T47D (cell line): ENCODE measurements at regions not wholly inside any gene's neighbourhood (a gene's known extent, or its start where the extent isn't known, plus 50 kb on each side); places are given as distances from the start of the nearest gene placed in this dataset.
A peak's percentile ranks its signal among the peaks of the same experiment; 100 is the strongest.

Experiments used
- DNase-seq, 2 experiments: peaks; one replicate each; pipeline versions ENCODE4 v3.0.0 to v3.0.0-alpha.2; 2011 to 2012; ENCODE audit warnings: low read depth in 1 of 2, low spot score in 1 of 2
- JUND ChIP-seq: IDR thresholded peaks from 2 replicates; pipeline ENCODE4 v1.6.1; 2012; ENCODE audit warnings: low read depth
- in situ Hi-C: cut with HindIII; loops from 2 replicates; pipeline ENCODE4 v1.10.0; 2016; ENCODE audit warnings: low sequenced_read_pairs, low pct_unique_long_range_greater_than_20kb

DNA sequence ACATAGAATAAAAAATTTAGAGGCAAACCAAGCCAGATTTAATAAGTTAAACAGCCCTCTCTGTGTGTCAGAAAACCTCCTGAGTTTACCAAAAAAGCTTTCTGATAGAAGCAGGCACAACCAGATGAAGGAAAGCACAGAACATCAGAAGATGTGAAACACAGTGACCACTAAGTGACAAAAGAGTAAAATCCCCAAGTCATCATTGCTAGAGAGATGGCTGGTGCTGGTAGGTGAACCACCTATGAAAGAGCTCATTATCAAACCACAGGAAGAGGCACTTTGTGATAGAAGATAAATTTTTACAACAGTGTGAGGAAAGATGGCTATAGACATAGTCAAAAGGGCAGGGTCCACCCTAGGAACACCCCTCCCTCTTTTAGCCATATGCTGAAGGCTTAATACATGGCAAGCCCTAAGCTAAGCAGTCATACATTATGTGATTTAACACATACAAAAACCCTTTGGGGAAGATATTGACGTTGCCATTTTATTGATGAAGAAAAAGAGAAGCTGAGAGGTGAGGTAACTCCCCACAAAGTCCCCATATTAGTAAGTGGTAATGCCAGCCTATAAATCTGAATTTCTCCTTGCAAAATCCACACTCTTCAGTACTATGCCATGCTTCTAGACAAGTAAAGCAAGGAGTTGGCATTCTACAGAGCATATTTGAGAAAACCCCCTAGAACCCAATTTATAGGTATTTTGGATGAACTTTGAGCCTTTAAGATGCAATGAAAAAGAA, 449.9 kb downstream of the LRIG3 start:
- in situ Hi-C loops = no loop called here
- DNase-seq = no peak
- TF ChIP-seq JUND = no peak

DNA sequence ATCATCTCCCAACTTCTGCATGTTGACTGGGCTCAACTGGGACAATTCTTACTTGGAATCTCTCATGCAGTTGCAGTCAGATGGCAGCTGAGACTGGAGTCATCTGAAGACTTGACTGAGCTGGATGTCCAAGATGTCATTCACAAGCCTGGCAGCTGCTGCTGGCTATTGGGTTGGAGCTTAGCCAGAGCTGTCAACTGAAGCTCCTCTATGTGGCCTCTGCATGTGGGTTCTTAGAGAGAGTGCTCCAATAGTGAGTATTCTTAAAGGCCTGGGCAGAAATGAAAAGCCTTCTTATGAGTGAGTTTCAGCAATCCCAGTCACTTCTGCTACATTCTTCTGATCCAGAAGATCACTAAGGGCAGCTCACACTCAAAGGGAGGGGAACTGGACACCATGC, 440.9 kb downstream of the LRIG3 start:
- in situ Hi-C loops = no loop called here
- DNase-seq = peak in 1 of 2 experiments; percentile 9
- no peak for TF ChIP-seq JUND

DNA sequence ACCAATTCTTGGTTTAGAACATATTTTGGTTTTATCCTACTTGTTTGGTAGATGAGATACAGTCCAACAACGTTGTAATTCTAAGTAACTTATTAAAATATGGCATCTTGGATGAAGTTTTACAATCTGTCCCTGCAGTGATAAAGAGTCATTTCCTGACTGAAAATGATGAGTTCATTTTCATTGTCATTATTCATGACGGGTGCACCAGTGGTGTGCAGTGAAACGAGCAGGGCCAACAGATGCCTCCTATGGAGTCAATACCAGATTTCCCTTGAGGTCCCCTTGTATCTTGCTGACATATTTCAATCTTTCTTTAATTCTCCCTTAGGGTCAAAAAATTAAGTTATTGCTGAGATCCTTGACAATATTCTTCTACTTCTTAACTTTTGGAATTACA, 438.5 kb downstream of the LRIG3 start:
- in situ Hi-C loops = no loop called here
- no peak for DNase-seq
- no peak for TF ChIP-seq JUND

DNA sequence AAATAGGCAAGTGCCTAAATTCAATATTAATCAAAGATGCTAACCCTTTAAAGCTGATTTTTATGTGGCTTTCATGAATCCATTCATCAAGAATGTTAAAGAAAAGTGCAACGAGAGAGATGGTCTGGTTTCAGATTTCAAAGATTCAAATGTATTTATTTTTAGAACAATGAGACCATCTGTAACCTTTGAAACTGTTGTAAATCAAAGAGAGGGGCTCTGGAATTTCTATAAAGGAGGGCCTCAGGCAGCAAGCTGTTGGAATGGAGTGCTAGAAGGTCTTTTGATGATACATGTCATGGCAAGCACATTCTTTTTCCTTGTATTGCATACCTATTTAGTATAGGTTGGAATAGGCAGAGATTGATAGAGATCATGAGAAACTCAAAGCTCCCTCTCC, 433.0 kb downstream of the LRIG3 start:
- TF ChIP-seq JUND = no peak
- in situ Hi-C loops = no loop called here
- no peak for DNase-seq

DNA sequence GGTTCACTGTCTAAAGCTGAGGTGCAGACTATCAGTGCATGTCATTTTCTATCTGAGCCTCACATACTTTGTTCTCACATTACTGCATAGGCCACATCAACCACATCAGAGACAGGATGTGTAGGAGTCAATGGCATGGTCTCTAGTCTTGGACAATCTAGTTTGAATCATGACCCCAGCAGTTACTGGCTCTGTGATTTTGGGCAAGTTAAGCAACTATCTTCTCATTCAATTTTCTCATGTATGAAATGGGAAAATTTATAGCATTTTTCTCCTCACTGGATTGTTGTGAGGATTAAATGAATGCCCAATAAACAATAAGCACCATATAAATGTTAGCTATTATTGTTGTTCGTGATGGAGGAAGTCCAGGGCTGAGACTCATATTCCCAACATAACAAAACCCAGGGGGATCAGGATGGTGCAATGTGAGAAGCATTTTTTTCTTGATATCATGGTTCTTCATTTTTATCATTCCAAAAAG, 432.6 kb downstream of the LRIG3 start:
- TF ChIP-seq JUND = no peak
- in situ Hi-C loops = no loop called here
- DNase-seq = no peak

DNA sequence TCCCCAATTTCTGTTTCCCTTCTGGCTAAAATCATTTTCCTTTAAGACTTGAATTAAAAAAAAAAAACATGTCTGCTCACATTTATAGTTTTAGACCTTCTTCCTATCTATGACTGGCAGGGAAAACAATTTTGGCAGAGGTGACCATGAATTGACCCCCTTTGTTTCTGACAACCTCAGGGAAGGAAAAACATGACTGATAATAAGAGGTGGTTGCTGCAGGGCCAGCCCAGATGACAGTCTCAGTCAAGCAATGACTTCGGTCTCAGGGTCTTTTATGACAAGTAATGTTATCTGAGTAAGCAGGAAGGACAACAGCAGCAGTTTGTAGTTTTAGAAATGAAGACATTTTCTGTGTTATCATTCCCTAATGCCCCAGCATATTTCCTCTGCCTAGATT, 430.9 kb downstream of the LRIG3 start:
- DNase-seq = no peak
- TF ChIP-seq JUND = no peak
- in situ Hi-C loops = no loop called here

DNA sequence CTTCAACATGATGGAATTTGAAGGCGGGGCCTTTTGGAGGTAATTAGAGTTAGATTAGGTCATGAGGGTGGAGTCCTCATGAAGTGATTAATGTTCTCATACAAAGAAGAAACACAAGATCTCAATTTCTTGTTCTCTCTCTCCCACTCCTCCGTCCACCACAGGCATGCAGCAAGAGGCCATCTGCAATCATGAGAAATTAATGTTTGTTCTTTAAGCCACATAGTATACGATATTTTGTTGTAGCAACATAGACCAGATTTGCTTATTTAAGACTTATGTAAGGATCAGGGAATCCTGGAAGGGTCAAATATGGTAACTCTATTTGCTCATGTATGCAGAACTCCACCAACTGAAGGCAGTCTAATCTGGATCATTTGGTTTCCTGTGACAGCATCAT, 429.0 kb downstream of the LRIG3 start:
- no peak for TF ChIP-seq JUND
- no peak for DNase-seq
- in situ Hi-C loops = no loop called here

DNA sequence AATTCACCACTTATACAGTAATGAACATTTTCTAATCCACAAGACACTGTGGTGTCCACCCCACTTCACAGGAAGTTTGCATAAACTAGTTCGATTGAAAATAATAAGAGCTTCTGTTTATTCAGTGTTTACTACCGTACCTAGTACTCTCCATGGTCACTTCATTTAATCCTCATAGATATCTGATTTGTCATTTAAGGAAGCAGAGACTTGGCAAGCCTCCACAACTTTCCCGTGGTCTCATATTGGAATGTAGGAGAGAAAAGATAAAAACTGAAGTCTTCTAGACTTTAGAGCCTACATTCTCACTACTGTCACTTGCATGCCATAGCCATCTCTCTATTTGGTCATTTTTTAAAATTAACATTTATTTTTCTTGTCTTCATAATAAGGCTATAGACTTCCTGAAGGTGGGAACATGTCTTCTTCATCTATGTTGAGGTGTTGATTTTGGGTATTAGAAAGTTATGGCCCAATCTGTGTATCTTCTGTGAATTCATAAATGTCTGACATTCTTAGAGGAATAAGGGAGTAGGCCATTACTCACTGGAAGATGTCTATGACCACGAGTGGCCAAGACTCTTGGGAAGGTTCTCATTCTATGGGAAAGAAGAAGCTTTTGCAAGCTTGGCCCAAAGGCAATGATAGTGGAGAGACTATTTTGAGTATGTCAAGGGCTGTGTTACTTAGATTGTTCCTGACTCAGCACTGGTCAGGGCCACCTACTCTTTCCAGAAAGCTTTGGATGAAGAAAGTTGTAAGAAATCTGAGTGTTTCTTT, 423.7 kb downstream of the LRIG3 start:
- no peak for DNase-seq
- TF ChIP-seq JUND = no peak
- in situ Hi-C loops = no loop called here

DNA sequence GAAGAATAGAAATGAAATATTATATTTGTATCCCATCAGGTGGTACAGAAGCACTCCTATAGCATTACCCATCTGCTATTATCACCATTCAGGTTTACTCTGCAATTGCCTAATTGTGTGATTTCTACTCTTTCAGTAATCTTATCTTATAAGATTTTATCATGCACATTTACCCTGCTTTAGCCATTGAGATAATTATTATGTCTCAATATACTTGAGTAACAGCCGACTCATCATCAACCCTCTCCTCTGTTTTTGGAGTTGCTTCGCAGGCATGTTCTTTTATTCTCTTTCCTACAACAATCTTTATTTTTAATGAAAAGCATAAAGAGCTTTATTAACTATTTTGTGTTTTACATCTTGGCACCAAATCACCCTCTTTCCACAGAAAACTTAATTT, 419.9 kb downstream of the LRIG3 start:
- in situ Hi-C loops = no loop called here
- DNase-seq = no peak
- TF ChIP-seq JUND = no peak

DNA sequence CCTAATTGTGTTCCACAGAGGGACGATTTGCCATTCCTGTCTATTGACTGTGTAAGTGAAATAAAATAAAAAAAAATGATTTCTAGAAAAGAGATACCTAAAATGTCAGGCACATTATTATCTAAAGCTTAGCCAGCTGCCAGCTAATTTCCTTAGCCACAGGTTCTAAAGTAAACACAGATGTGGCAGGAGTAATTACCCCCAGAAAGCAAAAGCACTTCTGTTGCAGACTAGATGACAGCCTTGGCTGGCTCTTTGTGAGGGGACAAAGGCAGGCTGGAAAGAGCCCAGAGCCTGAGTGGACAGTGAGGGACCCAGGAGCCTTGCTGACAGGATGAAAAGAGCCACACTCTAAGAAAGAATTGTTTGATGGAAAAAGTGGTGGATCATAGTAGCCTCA, 418.1 kb downstream of the LRIG3 start:
- no peak for DNase-seq
- in situ Hi-C loops = no loop called here
- TF ChIP-seq JUND = no peak

DNA sequence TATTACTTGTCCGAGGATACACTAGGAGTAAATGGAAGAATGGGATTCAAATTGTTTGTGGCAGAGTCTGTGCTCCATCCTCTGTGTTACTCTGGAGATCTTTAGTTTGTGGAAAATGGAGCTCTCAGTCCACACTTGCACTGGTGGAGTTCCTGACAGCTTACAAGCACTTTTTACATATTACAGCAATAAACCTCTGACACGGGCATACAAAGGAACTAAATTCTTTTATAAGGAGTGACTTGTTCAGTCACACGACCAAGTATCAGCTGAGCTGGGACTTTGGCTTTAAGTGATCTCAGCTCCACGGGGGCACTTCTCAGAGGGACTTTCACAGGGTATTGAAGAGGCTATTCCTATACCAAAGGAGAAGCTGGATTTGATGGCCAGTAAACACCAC, 417.5 kb downstream of the LRIG3 start:
- DNase-seq = no peak
- in situ Hi-C loops = no loop called here
- no peak for TF ChIP-seq JUND

DNA sequence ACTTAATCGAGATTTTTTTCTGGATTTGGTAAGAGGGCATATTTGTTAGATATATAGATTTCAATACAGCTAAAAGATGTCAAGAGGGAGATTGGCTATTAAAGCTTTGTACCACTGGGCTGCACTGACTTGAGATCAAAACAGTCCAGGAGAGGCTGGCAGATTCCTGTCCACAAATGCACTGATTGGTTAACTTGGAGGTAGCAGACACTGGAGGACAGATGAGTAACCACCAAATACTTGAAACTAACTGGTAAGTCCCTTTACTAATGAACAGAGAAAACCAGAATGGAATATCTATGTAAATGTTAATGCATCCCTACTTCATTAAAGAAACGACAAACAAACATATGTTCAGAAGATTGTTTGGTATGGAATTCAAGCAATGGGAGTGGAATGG, 416.6 kb downstream of the LRIG3 start:
- in situ Hi-C loops = no loop called here
- TF ChIP-seq JUND = no peak
- no peak for DNase-seq

DNA sequence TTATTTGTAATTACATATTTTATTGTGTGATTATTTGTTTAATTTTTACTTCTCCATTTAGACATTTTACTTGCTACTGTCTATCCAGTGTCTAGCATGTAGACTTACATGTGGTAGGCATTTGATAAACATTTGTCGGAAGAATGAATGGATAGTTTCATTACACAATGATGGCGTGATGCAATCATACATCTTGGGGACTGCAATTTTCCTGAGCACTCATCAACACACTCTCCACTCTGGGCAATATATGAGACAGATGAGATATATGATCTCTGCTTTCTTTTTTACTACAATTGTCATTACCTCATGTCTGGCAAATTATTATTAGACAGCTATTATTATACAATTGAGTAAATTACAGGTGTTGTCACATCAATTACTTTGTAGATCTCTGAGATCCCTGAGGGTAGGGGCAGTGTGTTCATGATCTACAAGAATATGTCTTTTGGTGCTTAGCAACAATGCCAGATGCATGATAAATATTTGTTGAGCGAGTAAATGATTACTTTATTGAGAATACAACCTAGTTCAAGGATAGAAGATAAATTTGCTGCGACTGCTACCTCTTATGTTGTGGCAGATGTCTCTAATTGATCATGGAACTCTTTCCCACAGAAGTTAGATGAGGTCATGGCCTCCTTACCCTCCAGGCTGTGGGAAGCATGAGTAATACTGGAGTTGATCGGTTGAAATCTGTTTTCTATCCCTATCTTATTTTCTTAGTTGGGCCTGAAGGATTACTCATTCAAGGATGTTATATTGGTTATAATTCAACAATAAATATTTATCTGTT, 416.0 kb downstream of the LRIG3 start:
- no peak for DNase-seq

More for the DNA sequence above, 416.0 kb downstream of the LRIG3 start:
- in situ Hi-C loops = no loop called here
- no peak for TF ChIP-seq JUND
